Endodermal cell (in vitro differentiated cells): ENCODE measurements at regions not wholly inside any gene's neighbourhood (a gene's known extent, or its start where the extent isn't known, plus 50 kb on each side); places are given as distances from the start of the nearest gene placed in this dataset.

Experiments
- DNase-seq: peaks from one replicate; pipeline ENCODE4 v3.0.0-alpha.2; 2017
- H3K27ac ChIP-seq: 2 replicates; pipeline ENCODE4 v1.5.1; 2013; ENCODE audit warnings: mild to moderate bottlenecking, low read depth, low read length, moderate library complexity
- H3K27me3 ChIP-seq: 2 replicates; pipeline ENCODE4 v1.6.1; 2013; ENCODE audit warnings: mild to moderate bottlenecking, low read length, moderate library complexity; ENCODE audit not compliant: insufficient read depth, control insufficient read depth, poor library complexity, severe bottlenecking
- H3K36me3 ChIP-seq: 2 replicates; pipeline ENCODE4 v1.7.0; 2013; ENCODE audit warnings: mild to moderate bottlenecking, low read length, moderate library complexity; ENCODE audit not compliant: control insufficient read depth, insufficient read depth
- H3K4me1 ChIP-seq: one replicate; pipeline ENCODE4 v1.7.0; 2013; ENCODE audit warnings: low read length; ENCODE audit not compliant: control insufficient read depth, insufficient read depth
- H3K4me3 ChIP-seq: 2 replicates; pipeline ENCODE4 v1.5.1; 2013; ENCODE audit warnings: mild to moderate bottlenecking, low read length, moderate library complexity
- H3K9ac ChIP-seq: 2 replicates; pipeline ENCODE4 v1.6.1; 2013; ENCODE audit warnings: mild to moderate bottlenecking, low read length, moderate library complexity; ENCODE audit not compliant: poor library complexity, severe bottlenecking; ENCODE audit errors: extremely low read depth
- H3K9me3 ChIP-seq: 2 replicates; pipeline ENCODE4 v1.6.1; 2013; ENCODE audit warnings: mild to moderate bottlenecking, low read length, moderate library complexity; ENCODE audit not compliant: control insufficient read depth
- H3K27ac Mint-ChIP-seq: 2 replicates; pipeline ENCODE4 v1.8.0; 2020; ENCODE audit warnings: mixed read lengths
- H3K27me3 Mint-ChIP-seq: 2 replicates; pipeline ENCODE4 v1.8.0; 2021; ENCODE audit warnings: mild to moderate bottlenecking, mixed read lengths; ENCODE audit not compliant: insufficient read depth
- H3K36me3 Mint-ChIP-seq: 2 replicates; pipeline ENCODE4 v1.8.0; 2020; ENCODE audit warnings: low read depth, mixed read lengths
- H3K4me1 Mint-ChIP-seq: 2 replicates; pipeline ENCODE4 v1.8.0; 2020; ENCODE audit warnings: mixed read lengths
- H3K4me3 Mint-ChIP-seq: 2 replicates; pipeline ENCODE4 v1.8.0; 2020; ENCODE audit warnings: mild to moderate bottlenecking, moderate library complexity, mixed read lengths
- H3K9me3 Mint-ChIP-seq: 2 replicates; pipeline ENCODE4 v1.8.0; 2020; ENCODE audit warnings: mild to moderate bottlenecking, mixed read lengths
- WGBS, 2 experiments: methylation state at CpG; one replicate each; pipeline versions ENCODE4 v1.1.5 to v1.1.7; 2013; ENCODE audit warnings: missing lambda C conversion rate in 2 of 2, mixed read lengths in 1 of 2; ENCODE audit not compliant: insufficient coverage in 1 of 2, insufficient read length in 1 of 2; 5-methylcytosine and 5-hydroxymethylcytosine counted together
- TF ChIP-seq, protein P1 (sequence below): fragments of 200-600 bp; sonication (generic); conservative IDR thresholded peaks from 2 replicates; pipeline ENCODE4 v1.5.0; 2021; ENCODE audit warnings: antibody characterized with exemption, mild to moderate bottlenecking

- Histone ChIP-seq H3K36me3 (no peaks in the 10 kb centered on the region), H3K9ac (no peak overlapping the region), H3K4me3 (no peak overlapping the region), H3K27ac (no peak overlapping the region), H3K4me1 (no peaks in the 10 kb centered on the region), H3K27me3 (no peaks in the 10 kb centered on the region), H3K9me3 (no peaks in the 10 kb centered on the region)
- Mint-ChIP-seq H3K27me3 (peaks cover 4% of the 10 kb centered on the region), H3K4me3 (no peak overlapping the region), H3K36me3 (no peaks in the 10 kb centered on the region), H3K4me1 (no peaks in the 10 kb centered on the region), H3K27ac (no peak overlapping the region), H3K9me3 (no peaks in the 10 kb centered on the region)
- TF ChIP-seq, protein P1, sequence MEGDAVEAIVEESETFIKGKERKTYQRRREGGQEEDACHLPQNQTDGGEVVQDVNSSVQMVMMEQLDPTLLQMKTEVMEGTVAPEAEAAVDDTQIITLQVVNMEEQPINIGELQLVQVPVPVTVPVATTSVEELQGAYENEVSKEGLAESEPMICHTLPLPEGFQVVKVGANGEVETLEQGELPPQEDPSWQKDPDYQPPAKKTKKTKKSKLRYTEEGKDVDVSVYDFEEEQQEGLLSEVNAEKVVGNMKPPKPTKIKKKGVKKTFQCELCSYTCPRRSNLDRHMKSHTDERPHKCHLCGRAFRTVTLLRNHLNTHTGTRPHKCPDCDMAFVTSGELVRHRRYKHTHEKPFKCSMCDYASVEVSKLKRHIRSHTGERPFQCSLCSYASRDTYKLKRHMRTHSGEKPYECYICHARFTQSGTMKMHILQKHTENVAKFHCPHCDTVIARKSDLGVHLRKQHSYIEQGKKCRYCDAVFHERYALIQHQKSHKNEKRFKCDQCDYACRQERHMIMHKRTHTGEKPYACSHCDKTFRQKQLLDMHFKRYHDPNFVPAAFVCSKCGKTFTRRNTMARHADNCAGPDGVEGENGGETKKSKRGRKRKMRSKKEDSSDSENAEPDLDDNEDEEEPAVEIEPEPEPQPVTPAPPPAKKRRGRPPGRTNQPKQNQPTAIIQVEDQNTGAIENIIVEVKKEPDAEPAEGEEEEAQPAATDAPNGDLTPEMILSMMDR, result no peak
- DNase-seq, result no peak
- 74% methylated on average over 9 of the region's 9 CpGs; no CpG with 5 or more reads in 1 of the 2 experiments for WGBS, 2 experiments
Observed at GRCh38 chr16:48885471-48885870, 275.5 kb upstream of the N4BP1 start.

DNA sequence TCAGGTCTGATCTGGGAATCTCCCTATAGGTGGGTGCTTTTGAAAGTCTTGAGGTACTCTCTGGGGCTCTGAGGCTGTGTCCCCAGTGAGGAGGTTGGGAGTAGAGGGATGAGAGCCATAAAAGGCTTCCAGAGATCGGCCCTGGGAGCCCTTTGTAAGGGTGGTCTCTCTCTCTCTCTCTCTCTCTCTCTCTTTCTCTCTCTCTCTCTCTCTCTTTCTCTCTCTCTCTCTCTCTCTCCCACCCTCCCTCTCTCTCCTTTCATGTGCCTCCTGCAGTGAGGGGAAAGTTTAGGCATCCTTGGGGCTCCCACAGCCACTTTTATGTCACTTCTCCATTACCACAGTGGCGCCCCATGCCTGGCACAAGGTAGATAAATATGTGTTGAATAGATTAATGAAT is 271.3 kb upstream of the N4BP1 start:
- WGBS, 2 experiments, result no CpG with 5 or more reads among the region's 2 CpGs

DNA sequence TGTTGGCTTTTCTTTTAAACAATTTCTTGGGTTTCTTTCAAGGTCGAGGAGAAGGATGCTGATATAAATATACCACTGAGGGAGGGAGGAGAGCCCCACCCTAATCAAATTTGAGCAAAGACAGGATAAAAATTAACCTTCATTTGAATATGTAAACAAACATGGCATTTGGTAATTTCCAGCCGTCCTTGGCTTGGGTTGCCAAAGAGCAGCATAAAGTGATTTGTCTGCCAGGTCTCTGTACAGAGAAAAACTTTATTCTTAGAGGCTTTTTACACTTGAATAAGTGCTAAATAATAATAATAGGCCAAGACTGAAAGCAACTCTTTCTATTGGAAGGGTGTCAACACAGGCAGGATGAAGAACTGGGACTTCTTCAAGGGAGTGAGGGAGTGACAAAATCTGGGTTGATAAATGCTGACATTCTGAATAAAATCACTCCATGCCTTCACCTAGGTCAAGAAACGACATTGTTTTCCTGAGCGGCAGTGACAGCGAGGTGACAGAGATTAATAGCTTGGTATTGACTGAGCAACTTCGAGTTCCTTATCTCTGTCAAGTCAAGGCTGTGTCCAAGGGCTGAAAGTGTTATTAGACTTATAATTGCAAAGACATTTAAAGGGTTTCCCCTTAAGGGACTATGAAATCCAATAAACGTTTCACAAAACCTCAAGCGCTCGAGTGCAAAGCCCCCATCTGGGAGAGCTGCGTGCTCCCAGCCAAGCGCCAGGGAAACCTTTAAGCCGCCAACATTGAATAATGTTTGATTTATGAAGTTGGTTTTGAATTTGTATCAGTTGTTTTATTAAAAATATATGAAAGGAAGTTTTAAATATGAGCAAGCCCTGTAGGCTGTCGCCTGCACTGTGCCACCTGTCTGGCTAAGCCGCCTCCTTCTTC is 269.5 kb upstream of the N4BP1 start:
- DNase-seq, result no peak
- H3K27me3 ChIP-seq, result no peaks in the 10 kb centered on the region
- H3K27ac ChIP-seq, result peak overlapping the region; percentile 16
- no peak overlapping the region for H3K4me3 Mint-ChIP-seq
- H3K4me1 ChIP-seq, result no peaks in the 10 kb centered on the region
- TF ChIP-seq, protein P1, result no peak
- no peak overlapping the region for H3K9ac ChIP-seq
- no peaks in the 10 kb centered on the region for H3K9me3 ChIP-seq
- H3K9me3 Mint-ChIP-seq, result no peaks in the 10 kb centered on the region
- H3K27ac Mint-ChIP-seq, result no peak overlapping the region
- 73 to 90% methylated on average over 13 to 14 of the region's 14 CpGs for WGBS, 2 experiments
- no peaks in the 10 kb centered on the region for H3K36me3 Mint-ChIP-seq
- no peaks in the 10 kb centered on the region for H3K4me1 Mint-ChIP-seq
- H3K36me3 ChIP-seq, result no peaks in the 10 kb centered on the region
- no peaks in the 10 kb centered on the region for H3K27me3 Mint-ChIP-seq
- no peak overlapping the region for H3K4me3 ChIP-seq

More for the DNA sequence above, 271.3 kb upstream of the N4BP1 start:
- Histone ChIP-seq H3K36me3 (no peaks in the 10 kb centered on the region), H3K27me3 (no peaks in the 10 kb centered on the region), H3K27ac (no peak overlapping the region), H3K4me1 (no peaks in the 10 kb centered on the region), H3K9me3 (no peaks in the 10 kb centered on the region), H3K9ac (no peak overlapping the region), H3K4me3 (no peak overlapping the region)
- no peak for DNase-seq
- H3K4me1 Mint-ChIP-seq, result no peaks in the 10 kb centered on the region
- no peak overlapping the region for H3K27ac Mint-ChIP-seq
- no peak overlapping the region for H3K4me3 Mint-ChIP-seq
- no peaks in the 10 kb centered on the region for H3K27me3 Mint-ChIP-seq
- H3K36me3 Mint-ChIP-seq, result no peaks in the 10 kb centered on the region
- no peaks in the 10 kb centered on the region for H3K9me3 Mint-ChIP-seq
- TF ChIP-seq, protein P1, result no peak
